A549 (cell line): ENCODE measurements at regions not wholly inside any gene's neighbourhood (a gene's known extent, or its start where the extent isn't known, plus 50 kb on each side); places are given as distances from the start of the nearest gene placed in this dataset.

Experiments
- ATAC-seq, 2 experiments: fragments of 200-7000 bp in 1 of 2; fragments of >200 bp in 1 of 2; cut with Nextera tagmentation in 1 of 2; cut with Tn5 transposase in 1 of 2; 3 replicates each; pipeline versions ENCODE4 v1.8.0 to v1.9.1; 2018 to 2020; ENCODE audit warnings: mild to moderate bottlenecking in 1 of 2, moderate library complexity in 1 of 2
- CTCF ChIA-PET: fragments of 300-600 bp; sonication (Branson Sonifier 250); formaldehyde crosslinking; extraction: SDS; loops from one replicate; lab custom pipeline; 2021; ENCODE audit warnings: antibody characterized with exemption, inconsistent platforms; lab: Yijun Ruan, JAX
- POLR2A ChIA-PET: fragments of 350-600 bp; formaldehyde crosslinking; extraction: SDS; loops from one replicate; lab custom pipeline; 2021; ENCODE audit warnings: antibody characterized with exemption, inconsistent platforms; lab: Yijun Ruan, JAX
- DNase-seq, 2 experiments: peaks; one replicate each; pipeline versions ENCODE4 v3.0.0 to v3.0.0-alpha.2; 2011 to 2016; ENCODE audit warnings: low read depth in 1 of 2, low spot score in 1 of 2
- FAIRE-seq: peaks from 2 replicates; lab custom pipeline; 2011; peaks lifted over from hg19 to GRCh38; lab: Jason Lieb, UNC
- H3K27ac ChIP-seq, 2 experiments: fragments of >200 bp; sonication (Bioruptor Twin); formaldehyde crosslinking; 3 replicates each; pipeline ENCODE4 v1.5.1; 2016 to 2017
- H3K4me1 ChIP-seq: fragments of >200 bp; sonication (Bioruptor Twin); formaldehyde crosslinking; 3 replicates; pipeline ENCODE4 v1.6.1; 2016
- H3K4me2 ChIP-seq: fragments of >200 bp; sonication (Bioruptor Twin); formaldehyde crosslinking; 3 replicates; pipeline ENCODE4 v1.6.1; 2016
- H3K4me3 ChIP-seq: fragments of >200 bp; sonication (Bioruptor Twin); formaldehyde crosslinking; 3 replicates; pipeline ENCODE4 v1.5.1; 2016
- H3K9me3 ChIP-seq: fragments of >200 bp; sonication (Bioruptor Twin); formaldehyde crosslinking; 3 replicates; pipeline ENCODE4 v1.6.1; 2016
- CBX2 ChIP-seq: fragments of 200-600 bp; sonication (generic); IDR thresholded peaks from 2 replicates; pipeline ENCODE4 v1.6.1; 2016; ENCODE audit warnings: low read depth, mild to moderate bottlenecking, borderline replicate concordance
- CHD4 ChIP-seq: fragments of 200-600 bp; sonication (generic); IDR thresholded peaks from 2 replicates; pipeline ENCODE4 v1.6.1; 2016; ENCODE audit warnings: antibody characterized with exemption, mild to moderate bottlenecking, borderline replicate concordance
- ESRRA ChIP-seq: fragments of 150-350 bp; IDR thresholded peaks from 2 replicates; pipeline ENCODE4 v1.6.1; 2014; ENCODE audit warnings: mild to moderate bottlenecking, low read length, borderline replicate concordance
- FOXS1 ChIP-seq: fragments of 250-450 bp; sonication (Bioruptor Pico); IDR thresholded peaks from 2 replicates; pipeline ENCODE4 v1.5.0; 2020; ENCODE audit warnings: mild to moderate bottlenecking, moderate library complexity
- HOXA7 ChIP-seq: fragments of 250-450 bp; sonication (Bioruptor Pico); IDR thresholded peaks from 2 replicates; pipeline ENCODE4 v1.5.0; 2020; ENCODE audit warnings: mild to moderate bottlenecking, moderate library complexity
- HOXB13 ChIP-seq: fragments of 250-450 bp; sonication (Bioruptor Pico); IDR thresholded peaks from 2 replicates; pipeline ENCODE4 v1.5.0; 2020; ENCODE audit warnings: low read depth, mild to moderate bottlenecking, moderate library complexity
- KDM5A ChIP-seq: fragments of 200-600 bp; sonication (generic); IDR thresholded peaks from 2 replicates; pipeline ENCODE4 v1.6.1; 2016; ENCODE audit warnings: antibody characterized with exemption, mild to moderate bottlenecking
- MAFK ChIP-seq: fragments of 450-650 bp; IDR thresholded peaks from 2 replicates; pipeline ENCODE4 v1.6.1; 2014; ENCODE audit not compliant: partially characterized antibody
- MYC ChIP-seq: IDR thresholded peaks from 2 replicates; pipeline ENCODE4 v1.6.1; 2012; ENCODE audit warnings: mild to moderate bottlenecking, inconsistent platforms, low read length, improper control_type of control experiment, borderline replicate concordance
- NPAS2 ChIP-seq: fragments of 250-450 bp; sonication (Bioruptor Pico); IDR thresholded peaks from 2 replicates; pipeline ENCODE4 v1.8.0; 2022; ENCODE audit warnings: mild to moderate bottlenecking, moderate library complexity, borderline replicate concordance
- ZNF302 ChIP-seq: fragments of 250-450 bp; sonication (Bioruptor Pico); IDR thresholded peaks from 2 replicates; pipeline ENCODE4 v1.9.0; 2021; ENCODE audit warnings: inconsistent platforms, mild to moderate bottlenecking, moderate library complexity
- WGBS: methylation state at CpG from one replicate; pipeline ENCODE4 v1.1.6; 2017; ENCODE audit errors: missing lambda C conversion rate; 5-methylcytosine and 5-hydroxymethylcytosine counted together
- TF ChIP-seq, protein P1 (sequence below): fragments of 200-600 bp; sonication (generic); IDR thresholded peaks from 2 replicates; pipeline ENCODE4 v1.6.1; 2016; ENCODE audit warnings: antibody characterized with exemption, mild to moderate bottlenecking, moderate library complexity
- TF ChIP-seq, protein P2 (sequence below): fragments of 450-650 bp; IDR thresholded peaks from 2 replicates; pipeline ENCODE4 v1.6.1; 2014; ENCODE audit warnings: antibody characterized with exemption
- TF ChIP-seq, protein P3 (sequence below): fragments of 250-450 bp; sonication (Bioruptor Pico); IDR thresholded peaks from 2 replicates; pipeline ENCODE4 v1.5.0; 2020; ENCODE audit warnings: low read depth, mild to moderate bottlenecking, moderate library complexity
- TF ChIP-seq, protein P4 (sequence below): IDR thresholded peaks from 2 replicates; pipeline ENCODE4 v1.6.1; 2012
- TF ChIP-seq, protein P5 (sequence below): fragments of 250-450 bp; sonication (Bioruptor Pico); IDR thresholded peaks from 2 replicates; pipeline ENCODE4 v1.5.0; 2021; ENCODE audit warnings: mild to moderate bottlenecking, moderate library complexity, borderline replicate concordance

DNA sequence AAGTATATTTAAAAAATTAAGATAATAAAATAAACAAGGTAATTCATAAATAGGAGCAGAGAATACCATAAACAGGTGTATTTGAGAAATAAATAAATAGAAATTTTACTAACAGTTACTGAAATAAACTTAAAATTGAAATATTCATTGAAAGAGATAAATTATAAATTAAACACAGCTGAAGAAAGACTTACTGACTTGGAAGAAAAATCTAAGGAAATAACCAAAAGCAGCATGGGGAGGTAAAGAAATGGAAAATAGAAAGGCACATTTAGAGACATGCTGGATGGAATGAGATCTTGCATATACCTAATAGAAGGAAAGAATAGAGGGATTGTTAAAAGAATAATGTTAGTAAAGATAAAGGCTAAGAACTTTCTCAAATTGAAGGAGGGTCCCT is 96.3 kb downstream of the SOX11 start:
- CTCF ChIA-PET, result interaction anchor here (0.7 kb wide), 1 partner anchor 794 kb away, joined by 3 read pairs; no protein-coding TSS in a partner anchor
- no peak overlapping the region for H3K4me2 ChIP-seq
- no peak for FAIRE-seq
- H3K4me3 ChIP-seq, result no peak overlapping the region
- no peak for DNase-seq
- no peak overlapping the region for H3K27ac ChIP-seq
- H3K9me3 ChIP-seq, result peaks cover 4% of the 10 kb centered on the region; the same call in 2 of the 3 replicates
- TF ChIP-seq, protein P1, sequence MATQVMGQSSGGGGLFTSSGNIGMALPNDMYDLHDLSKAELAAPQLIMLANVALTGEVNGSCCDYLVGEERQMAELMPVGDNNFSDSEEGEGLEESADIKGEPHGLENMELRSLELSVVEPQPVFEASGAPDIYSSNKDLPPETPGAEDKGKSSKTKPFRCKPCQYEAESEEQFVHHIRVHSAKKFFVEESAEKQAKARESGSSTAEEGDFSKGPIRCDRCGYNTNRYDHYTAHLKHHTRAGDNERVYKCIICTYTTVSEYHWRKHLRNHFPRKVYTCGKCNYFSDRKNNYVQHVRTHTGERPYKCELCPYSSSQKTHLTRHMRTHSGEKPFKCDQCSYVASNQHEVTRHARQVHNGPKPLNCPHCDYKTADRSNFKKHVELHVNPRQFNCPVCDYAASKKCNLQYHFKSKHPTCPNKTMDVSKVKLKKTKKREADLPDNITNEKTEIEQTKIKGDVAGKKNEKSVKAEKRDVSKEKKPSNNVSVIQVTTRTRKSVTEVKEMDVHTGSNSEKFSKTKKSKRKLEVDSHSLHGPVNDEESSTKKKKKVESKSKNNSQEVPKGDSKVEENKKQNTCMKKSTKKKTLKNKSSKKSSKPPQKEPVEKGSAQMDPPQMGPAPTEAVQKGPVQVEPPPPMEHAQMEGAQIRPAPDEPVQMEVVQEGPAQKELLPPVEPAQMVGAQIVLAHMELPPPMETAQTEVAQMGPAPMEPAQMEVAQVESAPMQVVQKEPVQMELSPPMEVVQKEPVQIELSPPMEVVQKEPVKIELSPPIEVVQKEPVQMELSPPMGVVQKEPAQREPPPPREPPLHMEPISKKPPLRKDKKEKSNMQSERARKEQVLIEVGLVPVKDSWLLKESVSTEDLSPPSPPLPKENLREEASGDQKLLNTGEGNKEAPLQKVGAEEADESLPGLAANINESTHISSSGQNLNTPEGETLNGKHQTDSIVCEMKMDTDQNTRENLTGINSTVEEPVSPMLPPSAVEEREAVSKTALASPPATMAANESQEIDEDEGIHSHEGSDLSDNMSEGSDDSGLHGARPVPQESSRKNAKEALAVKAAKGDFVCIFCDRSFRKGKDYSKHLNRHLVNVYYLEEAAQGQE, result no peak
- TF ChIP-seq, protein P2, sequence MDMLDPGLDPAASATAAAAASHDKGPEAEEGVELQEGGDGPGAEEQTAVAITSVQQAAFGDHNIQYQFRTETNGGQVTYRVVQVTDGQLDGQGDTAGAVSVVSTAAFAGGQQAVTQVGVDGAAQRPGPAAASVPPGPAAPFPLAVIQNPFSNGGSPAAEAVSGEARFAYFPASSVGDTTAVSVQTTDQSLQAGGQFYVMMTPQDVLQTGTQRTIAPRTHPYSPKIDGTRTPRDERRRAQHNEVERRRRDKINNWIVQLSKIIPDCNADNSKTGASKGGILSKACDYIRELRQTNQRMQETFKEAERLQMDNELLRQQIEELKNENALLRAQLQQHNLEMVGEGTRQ, result no peak
- TF ChIP-seq, protein P3, sequence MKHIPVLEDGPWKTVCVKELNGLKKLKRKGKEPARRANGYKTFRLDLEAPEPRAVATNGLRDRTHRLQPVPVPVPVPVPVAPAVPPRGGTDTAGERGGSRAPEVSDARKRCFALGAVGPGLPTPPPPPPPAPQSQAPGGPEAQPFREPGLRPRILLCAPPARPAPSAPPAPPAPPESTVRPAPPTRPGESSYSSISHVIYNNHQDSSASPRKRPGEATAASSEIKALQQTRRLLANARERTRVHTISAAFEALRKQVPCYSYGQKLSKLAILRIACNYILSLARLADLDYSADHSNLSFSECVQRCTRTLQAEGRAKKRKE (CRISPR knock-in tag), result no peak
- TF ChIP-seq, protein P4, sequence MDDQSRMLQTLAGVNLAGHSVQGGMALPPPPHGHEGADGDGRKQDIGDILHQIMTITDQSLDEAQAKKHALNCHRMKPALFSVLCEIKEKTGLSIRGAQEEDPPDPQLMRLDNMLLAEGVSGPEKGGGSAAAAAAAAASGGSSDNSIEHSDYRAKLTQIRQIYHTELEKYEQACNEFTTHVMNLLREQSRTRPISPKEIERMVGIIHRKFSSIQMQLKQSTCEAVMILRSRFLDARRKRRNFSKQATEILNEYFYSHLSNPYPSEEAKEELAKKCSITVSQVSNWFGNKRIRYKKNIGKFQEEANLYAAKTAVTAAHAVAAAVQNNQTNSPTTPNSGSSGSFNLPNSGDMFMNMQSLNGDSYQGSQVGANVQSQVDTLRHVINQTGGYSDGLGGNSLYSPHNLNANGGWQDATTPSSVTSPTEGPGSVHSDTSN, result no peak
- no peak for TF ChIP-seq NPAS2 (CRISPR knock-in tag)
- TF ChIP-seq, protein P5, sequence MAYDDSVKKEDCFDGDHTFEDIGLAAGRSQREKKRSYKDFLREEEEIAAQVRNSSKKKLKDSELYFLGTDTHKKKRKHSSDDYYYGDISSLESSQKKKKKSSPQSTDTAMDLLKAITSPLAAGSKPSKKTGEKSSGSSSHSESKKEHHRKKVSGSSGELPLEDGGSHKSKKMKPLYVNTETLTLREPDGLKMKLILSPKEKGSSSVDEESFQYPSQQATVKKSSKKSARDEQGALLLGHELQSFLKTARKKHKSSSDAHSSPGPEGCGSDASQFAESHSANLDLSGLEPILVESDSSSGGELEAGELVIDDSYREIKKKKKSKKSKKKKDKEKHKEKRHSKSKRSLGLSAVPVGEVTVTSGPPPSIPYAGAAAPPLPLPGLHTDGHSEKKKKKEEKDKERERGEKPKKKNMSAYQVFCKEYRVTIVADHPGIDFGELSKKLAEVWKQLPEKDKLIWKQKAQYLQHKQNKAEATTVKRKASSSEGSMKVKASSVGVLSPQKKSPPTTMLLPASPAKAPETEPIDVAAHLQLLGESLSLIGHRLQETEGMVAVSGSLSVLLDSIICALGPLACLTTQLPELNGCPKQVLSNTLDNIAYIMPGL, result no peak
- TF ChIP-seq HOXA7 (CRISPR knock-in tag), result no peak
- no peak for TF ChIP-seq MAFK
- no peak for TF ChIP-seq MYC
- TF ChIP-seq FOXS1 (CRISPR knock-in tag), result no peak
- no peak for TF ChIP-seq HOXB13 (CRISPR knock-in tag)
- TF ChIP-seq ESRRA, result no peak
- no peak for TF ChIP-seq CBX2
- ATAC-seq, result no peak
- POLR2A ChIA-PET, result no interaction called here
- H3K4me1 ChIP-seq, result no peaks in the 10 kb centered on the region

DNA sequence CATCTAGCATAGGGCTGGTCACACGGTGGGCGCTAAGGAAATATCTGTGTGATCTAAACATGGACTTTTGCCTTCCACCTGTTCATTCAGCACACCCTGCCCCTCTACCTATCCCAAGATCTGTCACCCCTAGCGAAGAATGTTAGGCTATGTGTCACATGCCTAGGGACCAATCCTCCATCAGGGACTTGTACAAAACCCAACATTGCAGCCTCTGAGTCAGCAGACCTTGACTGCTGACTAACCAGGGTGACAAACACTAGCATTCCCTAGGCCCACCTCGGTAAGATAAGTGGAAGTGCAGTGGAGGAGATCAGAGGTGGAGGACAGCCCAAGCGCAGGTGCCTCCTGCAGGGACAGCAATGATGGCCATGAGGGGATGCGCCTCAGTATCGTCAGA is 99.2 kb downstream of the SOX11 start:
- peaks cover 4% of the 10 kb centered on the region; the same call in 2 of the 3 replicates for H3K9me3 ChIP-seq
- FAIRE-seq, result no peak

More for the DNA sequence above, 99.2 kb downstream of the SOX11 start:
- ATAC-seq (no peak), DNase-seq (no peak)
- 35% methylated on average over 7 of the region's 7 CpGs for WGBS
- no peak overlapping the region for H3K4me2 ChIP-seq
- no peak for TF ChIP-seq ZNF302
- no peak for TF ChIP-seq KDM5A
- no peak for TF ChIP-seq MYC
- no peak for TF ChIP-seq CHD4
- TF ChIP-seq, all 56 proteins: peak for 0
- no peaks in the 10 kb centered on the region for H3K4me1 ChIP-seq
- POLR2A ChIA-PET, result no interaction called here
- CTCF ChIA-PET, result no interaction called here
- H3K27ac ChIP-seq, result no peak overlapping the region
- no peak overlapping the region for H3K4me3 ChIP-seq
